Osteoblast (primary cell): ENCODE measurements at regions not wholly inside any gene's neighbourhood (a gene's known extent, or its start where the extent isn't known, plus 50 kb on each side); places are given as distances from the start of the nearest gene placed in this dataset.

ENCODE experiments used
- DNase-seq: peaks from one replicate; pipeline ENCODE4 v3.0.0; 2011; ENCODE audit warnings: low spot score, mixed read lengths; ENCODE audit not compliant: insufficient read length; ENCODE audit errors: missing footprints
- H2AFZ ChIP-seq: 2 replicates; pipeline ENCODE4 v1.6.0; 2011; ENCODE audit warnings: mild to moderate bottlenecking, low read length
- H3K27ac ChIP-seq: 2 replicates; pipeline ENCODE4 v1.5.1; 2011; ENCODE audit warnings: mild to moderate bottlenecking, low read depth, low read length, moderate library complexity
- H3K27me3 ChIP-seq: 2 replicates; pipeline ENCODE4 v1.6.0; 2012; ENCODE audit warnings: mild to moderate bottlenecking, control low read depth, inconsistent platforms, low read length, moderate library complexity; ENCODE audit not compliant: insufficient read depth
- H3K36me3 ChIP-seq: 2 replicates; pipeline ENCODE4 v1.5.1; 2011; ENCODE audit warnings: mild to moderate bottlenecking, low read length, control low read depth, moderate library complexity; ENCODE audit not compliant: insufficient read depth
- H3K4me1 ChIP-seq: 2 replicates; pipeline ENCODE4 v1.5.1; 2011; ENCODE audit warnings: mild to moderate bottlenecking, low read length, control low read depth, moderate library complexity; ENCODE audit not compliant: insufficient read depth
- H3K4me2 ChIP-seq: 2 replicates; pipeline ENCODE4 v1.6.0; 2011; ENCODE audit warnings: mild to moderate bottlenecking, low read length; ENCODE audit not compliant: insufficient read depth
- H3K4me3 ChIP-seq: fragments of 200-600 bp; sonication (generic); 3 replicates; pipeline ENCODE4 v1.5.1; 2012; ENCODE audit warnings: mild to moderate bottlenecking, low read length, inconsistent platforms; ENCODE audit not compliant: insufficient read depth
- H3K79me2 ChIP-seq: 2 replicates; pipeline ENCODE4 v1.6.0; 2012; ENCODE audit warnings: mild to moderate bottlenecking, low read length, control low read depth, inconsistent platforms; ENCODE audit not compliant: insufficient read depth
- H3K9me3 ChIP-seq: 2 replicates; pipeline ENCODE4 v1.5.1; 2011; ENCODE audit warnings: low read depth, low read length, control low read depth
- H4K20me1 ChIP-seq: 2 replicates; pipeline ENCODE4 v1.6.0; 2012; ENCODE audit warnings: mild to moderate bottlenecking, low read length, control low read depth; ENCODE audit not compliant: insufficient read depth
- CTCF ChIP-seq: IDR thresholded peaks from 2 replicates; pipeline ENCODE4 v1.5.1; 2011; ENCODE audit warnings: mild to moderate bottlenecking, low read depth, low read length, moderate library complexity; ENCODE audit errors: extremely low read depth

- peaks cover 4% of the 10 kb centered on the region for H3K4me1 ChIP-seq
- H4K20me1 ChIP-seq: no peaks in the 10 kb centered on the region
- H3K27ac ChIP-seq: peak overlapping the region; percentile 24
- H3K79me2 ChIP-seq: no peaks in the 10 kb centered on the region
- H3K4me3 ChIP-seq: no peak overlapping the region
- DNase-seq: no peak
- no peaks in the 10 kb centered on the region for H3K36me3 ChIP-seq
- H3K4me2 ChIP-seq: no peak overlapping the region
- no peak for TF ChIP-seq CTCF
- H2AFZ ChIP-seq: peak overlapping the region; percentile 32
- H3K27me3 ChIP-seq: no peaks in the 10 kb centered on the region
- H3K9me3 ChIP-seq: no peaks in the 10 kb centered on the region
These were observed 203.8 kb downstream of the CASP12 start for GRCh38 chr11:104694259-104695064.

- Histone ChIP-seq H3K79me2 (no peaks in the 10 kb centered on the region), H3K27me3 (no peaks in the 10 kb centered on the region), H3K4me2 (no peak overlapping the region), H2AFZ (no peak overlapping the region), H3K4me3 (no peak overlapping the region), H3K36me3 (no peaks in the 10 kb centered on the region), H4K20me1 (no peaks in the 10 kb centered on the region), H3K27ac (no peak overlapping the region), H3K9me3 (no peaks in the 10 kb centered on the region), H3K4me1 (peaks cover 4% of the 10 kb centered on the region)
- TF ChIP-seq CTCF: no peak
- DNase-seq: peak; percentile 14
These were observed 205.5 kb downstream of the CASP12 start for GRCh38 chr11:104692751-104693150.

- Histone ChIP-seq H2AFZ (no peak overlapping the region), H3K27ac (no peak overlapping the region), H3K4me1 (peaks cover 4% of the 10 kb centered on the region), H3K79me2 (no peaks in the 10 kb centered on the region), H3K27me3 (no peaks in the 10 kb centered on the region), H3K4me2 (no peak overlapping the region), H3K9me3 (no peaks in the 10 kb centered on the region), H3K4me3 (no peak overlapping the region), H4K20me1 (no peaks in the 10 kb centered on the region), H3K36me3 (no peaks in the 10 kb centered on the region)
- no peak for DNase-seq
- no peak for TF ChIP-seq CTCF
These were observed 207.1 kb downstream of the CASP12 start for GRCh38 chr11:104691129-104691528.

- no peaks in the 10 kb centered on the region for H4K20me1 ChIP-seq
- no peaks in the 10 kb centered on the region for H3K27me3 ChIP-seq
- H3K9me3 ChIP-seq: no peaks in the 10 kb centered on the region
- no peaks in the 10 kb centered on the region for H3K36me3 ChIP-seq
- no peak for DNase-seq
- no peak overlapping the region for H3K4me2 ChIP-seq
- no peak overlapping the region for H3K27ac ChIP-seq
- no peak overlapping the region for H3K4me3 ChIP-seq
- H3K4me1 ChIP-seq: peaks cover 4% of the 10 kb centered on the region
- TF ChIP-seq CTCF: no peak
- no peaks in the 10 kb centered on the region for H3K79me2 ChIP-seq
- no peak overlapping the region for H2AFZ ChIP-seq
These were observed 208.0 kb downstream of the CASP12 start for GRCh38 chr11:104690241-104690640.
